NCI-H2107 treated with DMSO at 0.1 percent for 48 hours (cell line): ENCODE measurements at regions not wholly inside any gene's neighbourhood (a gene's known extent, or its start where the extent isn't known, plus 50 kb on each side); places are given as distances from the start of the nearest gene placed in this dataset.
A peak's percentile ranks its signal among the peaks of the same experiment; 100 is the strongest.
"Not testable (repeated sequence)": the region's sequence is repeated elsewhere in the genome, so short reads cannot be mapped to it uniquely, and the experiment has no call there.

ENCODE experiments used
- DNase-seq: peaks from one replicate; lab custom pipeline; 2025; ENCODE audit not compliant: unreplicated experiment; lab: John Stamatoyannopoulos, UW

DNA sequence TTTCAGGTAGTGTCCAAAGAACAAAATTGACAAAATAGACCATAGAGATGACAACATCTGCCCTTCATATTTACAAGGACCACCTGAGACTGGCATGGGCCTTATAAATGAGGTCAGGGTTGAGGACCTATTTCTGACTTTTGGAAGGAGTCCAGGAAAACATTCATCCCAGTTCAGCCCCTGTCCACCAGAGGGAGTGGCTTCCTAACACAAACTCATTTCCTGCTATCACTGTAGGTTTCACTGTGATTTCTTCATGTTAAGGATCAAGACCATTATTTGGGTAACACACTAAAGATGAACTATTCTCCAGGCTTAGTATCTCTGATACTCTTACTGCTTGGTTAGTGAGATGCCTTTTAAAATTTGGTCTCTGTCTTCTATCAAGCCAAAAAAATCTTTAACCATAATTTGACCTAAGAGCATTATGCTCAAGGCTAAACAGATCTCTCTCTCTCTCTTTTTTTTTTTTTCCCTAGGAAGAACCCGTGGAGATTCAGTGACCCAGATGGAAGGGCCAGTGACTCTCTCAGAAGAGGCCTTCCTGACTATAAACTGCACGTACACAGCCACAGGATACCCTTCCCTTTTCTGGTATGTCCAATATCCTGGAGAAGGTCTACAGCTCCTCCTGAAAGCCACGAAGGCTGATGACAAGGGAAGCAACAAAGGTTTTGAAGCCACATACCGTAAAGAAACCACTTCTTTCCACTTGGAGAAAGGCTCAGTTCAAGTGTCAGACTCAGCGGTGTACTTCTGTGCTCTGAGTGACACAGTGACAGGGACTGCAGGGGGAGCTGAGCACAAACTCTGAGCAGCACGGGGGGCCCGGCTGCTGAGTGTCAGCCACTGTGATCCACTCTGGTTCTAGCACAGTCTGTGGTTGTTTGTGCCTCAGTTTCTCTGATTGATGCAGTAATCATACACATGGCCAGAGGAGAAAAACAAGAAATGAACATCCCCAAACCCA lies 267.6 kb upstream of the OR4E1 start:
- DNase-seq = no peak

- no peak for DNase-seq
These were observed 266.2 kb upstream of the OR4E1 start for GRCh38 chr14:21939836-21940235.

- DNase-seq = no peak
These were observed 264.4 kb upstream of the OR4E1 start for GRCh38 chr14:21937996-21938395.

GRCh38 chr14:21933681-21934080 lies 260.1 kb upstream of the OR4E1 start:
- DNase-seq = no peak

DNA sequence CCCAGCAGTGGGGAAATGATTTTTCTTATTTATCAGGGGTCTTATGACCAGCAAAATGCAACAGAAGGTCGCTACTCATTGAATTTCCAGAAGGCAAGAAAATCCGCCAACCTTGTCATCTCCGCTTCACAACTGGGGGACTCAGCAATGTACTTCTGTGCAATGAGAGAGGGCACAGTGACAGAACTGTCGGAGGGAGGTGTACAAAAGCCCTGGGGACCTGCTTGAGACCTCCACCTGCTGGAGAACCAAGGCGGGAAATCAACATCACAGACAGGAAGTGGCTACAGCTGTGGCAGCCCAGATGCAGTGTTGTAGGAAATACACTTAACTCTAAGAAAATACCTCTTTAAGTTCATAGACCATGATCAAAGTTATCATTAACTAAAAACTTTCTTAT lies 250.9 kb upstream of the OR4E1 start:
- no peak for DNase-seq

DNA sequence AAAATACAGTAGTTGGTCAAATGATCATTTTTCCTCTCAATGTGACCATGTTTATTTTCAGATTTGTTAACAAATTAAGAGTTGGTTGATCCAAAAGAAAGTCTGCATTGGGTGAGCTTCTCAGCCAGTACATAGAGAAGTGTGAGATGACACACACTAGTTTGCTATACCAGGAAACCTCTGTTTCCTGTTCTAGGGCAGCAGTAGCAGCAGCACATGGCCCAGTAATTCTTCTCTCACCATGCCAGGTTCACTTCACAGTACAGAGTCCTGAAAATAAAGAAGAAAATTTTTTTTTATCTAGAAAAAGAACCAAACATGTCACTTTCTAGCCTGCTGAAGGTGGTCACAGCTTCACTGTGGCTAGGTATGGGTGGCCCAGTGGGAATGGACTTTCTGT lies 250.2 kb upstream of the OR4E1 start:
- DNase-seq = no peak

DNA sequence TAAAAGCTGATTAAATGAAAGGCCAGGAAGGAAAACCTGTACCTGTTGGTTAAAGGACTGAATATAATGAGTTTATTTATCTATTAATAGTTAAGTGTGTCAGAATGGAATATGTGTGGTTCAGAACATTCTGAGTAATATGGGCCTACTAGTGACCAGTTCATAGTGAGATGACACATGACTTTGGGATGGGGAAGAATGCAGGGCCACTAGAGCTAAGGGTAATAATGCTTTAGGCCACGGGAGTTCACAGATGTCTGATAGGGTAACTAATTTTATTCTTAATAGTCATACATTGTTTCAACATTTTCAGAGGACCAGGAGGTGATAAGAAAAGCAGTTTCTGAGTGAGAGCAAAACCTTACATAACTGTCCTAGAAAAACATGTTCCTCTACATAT lies 247.8 kb upstream of the OR4E1 start:
- no peak for DNase-seq

GRCh38 chr14:21917699-21918436 lies 244.2 kb upstream of the OR4E1 start:
- DNase-seq = peak; percentile 27

DNA sequence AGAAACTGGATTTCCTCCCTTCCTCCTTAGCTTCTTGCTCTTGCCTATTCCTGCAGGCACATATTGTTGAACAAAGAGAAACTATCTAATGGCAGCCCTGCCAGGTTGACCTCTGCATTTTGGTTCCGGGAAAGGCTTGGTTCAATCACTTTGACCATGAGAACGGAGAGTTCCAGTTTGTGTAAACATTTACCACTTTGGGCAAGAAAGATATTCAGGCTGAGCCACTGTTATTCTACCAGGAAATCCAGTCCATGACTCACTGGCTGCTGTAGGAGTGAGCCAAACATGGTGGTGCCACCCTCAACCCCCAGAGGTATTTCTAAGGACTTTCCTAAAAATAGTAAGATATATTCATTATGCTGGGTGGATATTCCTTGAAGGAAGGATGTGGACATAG lies 242.2 kb upstream of the OR4E1 start:
- DNase-seq = no peak

DNA sequence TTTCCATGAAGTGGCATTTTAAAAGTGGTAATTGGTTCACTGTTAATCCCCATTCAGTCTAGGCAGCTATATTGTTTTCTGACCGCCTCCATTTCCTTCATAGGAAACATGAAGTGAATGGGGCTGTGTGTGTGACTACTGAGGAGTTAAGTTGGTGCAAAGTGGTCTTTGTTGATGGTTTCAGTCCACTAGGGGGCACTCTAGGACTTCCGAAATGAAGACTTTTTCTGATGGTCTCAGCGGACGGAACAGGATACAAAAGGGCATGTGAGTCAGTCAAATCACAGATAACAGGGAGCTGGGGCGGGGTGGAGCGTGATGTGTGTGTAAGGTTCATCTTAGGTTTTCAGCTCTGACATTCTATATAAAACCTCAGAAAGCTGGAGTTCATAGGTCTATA lies 240.1 kb upstream of the OR4E1 start:
- DNase-seq = no peak

DNA sequence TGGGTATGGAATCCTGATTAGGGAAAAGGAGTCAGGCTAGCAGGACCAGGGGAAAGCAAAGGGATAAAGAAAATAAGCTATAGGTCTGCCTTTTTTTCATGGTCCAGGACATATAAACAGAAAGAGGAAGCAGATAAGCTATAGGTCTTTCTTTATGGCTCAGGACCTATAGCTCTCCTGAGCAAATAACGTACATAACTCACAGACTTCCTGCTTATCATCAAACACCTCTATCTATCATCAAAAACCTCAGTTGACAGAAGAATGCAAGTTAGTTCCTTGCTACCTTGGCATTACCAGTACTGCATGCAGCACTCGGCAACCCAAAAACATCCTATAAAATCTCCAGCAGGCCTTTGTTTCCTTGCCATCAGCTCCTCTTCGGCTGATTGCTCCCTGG lies 238.7 kb upstream of the OR4E1 start:
- DNase-seq = no peak

- DNase-seq = no peak
These were observed 238.3 kb upstream of the OR4E1 start for GRCh38 chr14:21911877-21912276.

GRCh38 chr14:21910260-21910659 lies 236.6 kb upstream of the OR4E1 start:
- DNase-seq = no peak

DNA sequence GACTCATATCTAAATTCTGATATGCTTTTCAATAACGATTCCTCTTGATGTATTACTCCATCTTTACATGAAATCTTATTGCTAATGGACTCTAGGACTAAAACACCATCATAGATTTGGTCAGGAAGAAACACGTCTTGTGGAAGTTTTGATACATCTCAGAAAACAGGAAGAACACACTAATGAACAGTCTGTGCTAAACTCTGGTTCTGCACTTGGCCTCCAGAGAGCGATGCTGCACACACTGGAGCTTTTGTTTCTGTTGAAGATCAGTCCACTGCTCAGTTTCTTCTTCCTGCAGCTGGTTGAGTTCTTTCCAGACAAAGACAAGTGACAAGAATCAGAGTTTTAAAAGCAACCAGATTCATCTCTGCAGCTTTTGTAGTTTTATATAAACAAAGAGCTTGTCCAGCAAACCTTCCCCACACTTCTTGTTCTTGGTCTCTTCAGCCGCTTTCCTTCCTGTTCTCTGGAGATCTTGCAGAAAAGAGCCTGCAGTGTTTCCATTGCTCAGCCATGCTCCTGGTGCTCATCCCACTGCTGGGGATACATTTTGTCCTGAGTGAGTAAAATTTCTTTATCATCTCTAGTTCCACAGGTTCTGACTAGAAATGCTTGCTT lies 229.1 kb upstream of the OR4E1 start:
- no peak for DNase-seq

GRCh38 chr14:21894898-21895194 lies 221.2 kb upstream of the OR4E1 start:
- not testable (repeated sequence) for DNase-seq

- no peak for DNase-seq
These were observed 220.6 kb upstream of the OR4E1 start for GRCh38 chr14:21894003-21894897.

GRCh38 chr14:21891921-21892320 lies 218.3 kb upstream of the OR4E1 start:
- no peak for DNase-seq

- no peak for DNase-seq
These were observed 211.4 kb upstream of the OR4E1 start for GRCh38 chr14:21884995-21885394.

- no peak for DNase-seq
These were observed 208.6 kb upstream of the OR4E1 start for GRCh38 chr14:21882226-21882625.

- no peak for DNase-seq
These were observed 207.3 kb upstream of the OR4E1 start for GRCh38 chr14:21880918-21881317.

- no peak for DNase-seq
These were observed 202.2 kb upstream of the OR4E1 start for GRCh38 chr14:21875791-21876190.
